ENCODE measurements at regions not wholly inside any gene's neighbourhood (a gene's known extent, or its start where the extent isn't known, plus 50 kb on each side); places are given as distances from the start of the nearest gene placed in this dataset.

DNA sequence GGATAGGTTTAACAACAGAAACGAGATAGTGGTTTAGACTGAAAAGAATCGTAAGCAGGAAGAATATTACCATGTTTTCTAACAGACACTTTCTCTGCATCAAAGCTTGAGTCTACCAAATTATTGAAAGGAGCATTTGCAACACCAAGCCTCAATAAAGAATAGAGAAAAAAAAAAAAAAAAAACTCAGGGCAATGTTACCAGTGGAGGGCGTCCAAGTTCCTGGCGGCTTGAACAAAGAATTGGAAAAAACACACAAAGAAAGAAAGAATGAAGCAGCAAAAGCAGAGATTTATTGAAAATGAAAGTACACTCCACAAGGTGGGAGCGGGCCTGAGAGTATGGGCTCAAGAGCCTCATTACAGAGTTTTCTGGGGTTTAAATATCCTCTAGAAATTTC, 686.5 kb upstream of the ADGRL2 start:
- no peak for DNase-seq (ENCODE audit: extremely low read depth, low read depth)
- H3K4me3 ChIP-seq (replicated peaks; ENCODE audit: low read depth, low read length) = no peak overlapping the region
- no peak for TF ChIP-seq CTCF (IDR thresholded peaks at IDR 0.05; ENCODE audit: low read depth, low read length, missing control alignments)

DNA sequence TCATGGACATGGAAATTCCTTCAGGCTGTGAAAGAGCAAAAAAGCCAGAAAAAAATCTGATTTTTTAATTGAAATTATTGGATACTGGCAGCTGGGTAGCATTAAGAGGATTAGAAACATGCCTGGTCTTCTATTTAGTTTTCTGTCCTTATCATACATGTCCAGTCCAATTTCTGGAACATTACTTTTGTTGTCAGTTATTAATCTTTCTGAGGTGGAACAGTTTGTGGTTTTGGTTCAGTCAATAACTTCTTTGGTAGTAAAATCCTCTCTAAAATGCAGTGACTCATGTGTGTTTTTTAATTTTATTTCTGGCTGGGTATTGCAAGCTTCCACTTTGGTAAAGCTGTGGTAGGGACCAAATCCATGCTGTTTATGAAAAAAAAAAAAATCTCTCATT, 687.0 kb upstream of the ADGRL2 start:
- TF ChIP-seq CTCF (IDR thresholded peaks at IDR 0.05; ENCODE audit: low read depth, low read length, missing control alignments) = no peak
- DNase-seq (ENCODE audit: extremely low read depth, low read depth) = no peak
- no peak overlapping the region for H3K4me3 ChIP-seq (replicated peaks; ENCODE audit: low read depth, low read length)

DNA sequence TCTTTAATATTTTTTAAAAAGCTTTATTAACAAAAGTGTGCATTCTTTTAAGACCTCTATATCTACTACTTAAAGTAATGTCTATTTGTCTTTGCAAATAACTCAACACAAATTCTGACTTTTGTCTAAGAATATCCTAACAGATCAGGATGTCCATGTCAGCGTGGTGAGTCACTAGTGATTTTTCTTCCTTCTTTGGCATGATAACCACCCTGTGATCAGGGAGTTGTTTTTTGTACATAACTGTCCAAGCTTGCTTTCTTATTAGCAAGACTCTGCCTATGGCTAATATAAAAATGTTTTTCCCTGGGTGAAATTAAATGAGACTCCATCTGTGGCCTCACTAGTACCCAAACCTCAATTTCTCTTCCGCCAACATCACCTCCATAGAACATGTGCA, 688.9 kb upstream of the ADGRL2 start:
- TF ChIP-seq CTCF (IDR thresholded peaks at IDR 0.05; ENCODE audit: low read depth, low read length, missing control alignments) = no peak
- H3K4me3 ChIP-seq (replicated peaks; ENCODE audit: low read depth, low read length) = no peak overlapping the region
- DNase-seq (ENCODE audit: extremely low read depth, low read depth) = no peak

DNA sequence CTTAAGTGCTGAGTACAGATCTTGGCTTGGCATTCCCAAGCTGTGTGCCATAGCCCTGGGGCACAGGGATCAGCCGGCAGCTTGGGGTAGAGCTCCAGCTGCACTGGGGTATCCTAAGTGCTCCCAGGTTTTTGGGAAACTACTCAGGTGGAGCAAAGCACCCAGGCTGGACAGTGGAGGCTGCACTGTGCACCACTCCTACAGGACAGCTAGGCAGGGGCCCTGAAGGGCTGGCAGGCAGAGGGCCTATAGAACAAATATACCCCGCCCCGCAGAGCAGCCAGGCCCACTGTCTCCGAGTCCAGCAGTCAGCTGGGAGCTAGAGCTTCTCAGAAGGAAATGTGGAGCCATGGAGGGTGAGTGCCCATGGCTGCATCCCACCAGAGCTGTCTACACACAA, 691.7 kb upstream of the ADGRL2 start:
- H3K4me3 ChIP-seq (replicated peaks; ENCODE audit: low read depth, low read length) = no peak overlapping the region
- no peak for TF ChIP-seq CTCF (IDR thresholded peaks at IDR 0.05; ENCODE audit: low read depth, low read length, missing control alignments)
- no peak for DNase-seq (ENCODE audit: extremely low read depth, low read depth)

- no peak for TF ChIP-seq CTCF (IDR thresholded peaks at IDR 0.05; ENCODE audit: low read depth, low read length, missing control alignments)
- no peak for DNase-seq (ENCODE audit: extremely low read depth, low read depth)
Measured at GRCh38 chr1:81097860-81098259, 702.9 kb upstream of the ADGRL2 start.

DNA sequence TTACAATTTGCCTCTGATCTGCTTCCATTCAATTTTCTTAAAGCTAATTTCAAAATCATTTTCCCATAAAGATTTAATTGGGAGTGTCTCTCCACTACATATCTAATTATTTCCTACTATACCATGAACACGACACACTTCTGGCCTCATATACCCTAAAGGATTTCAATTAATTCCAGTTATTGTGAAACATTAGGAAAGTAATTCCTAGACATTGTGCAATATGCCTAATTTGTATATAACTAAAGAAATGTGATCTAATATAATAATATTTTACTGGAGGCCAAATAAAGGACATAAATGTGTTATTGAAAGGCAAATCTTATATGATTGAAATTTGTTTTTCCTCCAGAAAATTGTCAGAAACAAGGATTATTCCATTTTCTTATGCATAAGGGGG, 727.2 kb upstream of the ADGRL2 start:
- DNase-seq (ENCODE audit: extremely low read depth, low read depth) = no peak
- TF ChIP-seq CTCF (IDR thresholded peaks at IDR 0.05; ENCODE audit: low read depth, low read length, missing control alignments) = no peak

More at GRCh38 chr1:81097860-81098259, 702.9 kb upstream of the ADGRL2 start:
- H3K4me3 ChIP-seq (replicated peaks; ENCODE audit: low read depth, low read length) = no peak overlapping the region

GRCh38 chr1:81071969-81072753, 728.6 kb upstream of the ADGRL2 start:
- DNase-seq (ENCODE audit: extremely low read depth, low read depth) = no peak
- TF ChIP-seq CTCF (IDR thresholded peaks at IDR 0.05; ENCODE audit: low read depth, low read length, missing control alignments) = no peak
- H3K4me3 ChIP-seq (replicated peaks; ENCODE audit: low read depth, low read length) = no peak overlapping the region

More for the DNA sequence above, 727.2 kb upstream of the ADGRL2 start:
- H3K4me3 ChIP-seq (replicated peaks; ENCODE audit: low read depth, low read length) = no peak overlapping the region
